AG08395 (cell line): ENCODE measurements at regions not wholly inside any gene's neighbourhood (a gene's known extent, or its start where the extent isn't known, plus 50 kb on each side); places are given as distances from the start of the nearest gene placed in this dataset.

Experiments used
- DNase-seq: peaks from one replicate; pipeline ENCODE4 v3.0.0; 2012; ENCODE audit warnings: mixed read lengths, low spot score

DNA sequence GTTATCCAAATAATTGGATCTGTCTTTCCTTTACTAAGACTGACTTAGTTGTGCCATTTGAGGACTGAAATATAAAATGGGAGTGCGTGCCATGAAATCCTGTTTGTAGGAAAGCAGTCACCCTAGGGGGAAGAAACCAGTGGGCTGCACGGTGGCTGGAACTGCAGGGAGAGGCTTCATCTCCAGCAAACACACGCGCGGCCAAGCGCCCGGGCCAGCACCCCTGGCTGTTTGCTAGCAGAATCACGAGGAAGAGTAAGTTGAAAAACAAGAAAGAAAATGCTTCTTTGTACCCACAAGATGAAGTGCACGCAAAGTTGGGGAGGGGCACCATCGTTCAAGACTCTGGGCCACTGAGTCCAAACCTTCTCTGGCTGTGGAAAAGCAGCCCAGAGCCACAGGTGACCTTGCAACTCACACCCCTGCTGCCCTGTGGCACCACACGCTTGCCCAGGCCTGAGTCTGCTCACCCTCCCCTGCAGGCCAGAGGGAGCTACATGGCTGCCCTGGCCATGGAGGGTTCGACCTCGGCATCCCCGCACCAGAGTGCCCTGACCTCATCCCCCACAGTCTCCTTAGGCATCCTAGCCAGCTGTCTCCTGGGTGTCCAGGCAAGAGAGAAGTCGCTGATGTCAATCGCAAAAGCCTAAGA lies 55.2 kb downstream of the IRX2 start:
- DNase-seq, result no peak

DNA sequence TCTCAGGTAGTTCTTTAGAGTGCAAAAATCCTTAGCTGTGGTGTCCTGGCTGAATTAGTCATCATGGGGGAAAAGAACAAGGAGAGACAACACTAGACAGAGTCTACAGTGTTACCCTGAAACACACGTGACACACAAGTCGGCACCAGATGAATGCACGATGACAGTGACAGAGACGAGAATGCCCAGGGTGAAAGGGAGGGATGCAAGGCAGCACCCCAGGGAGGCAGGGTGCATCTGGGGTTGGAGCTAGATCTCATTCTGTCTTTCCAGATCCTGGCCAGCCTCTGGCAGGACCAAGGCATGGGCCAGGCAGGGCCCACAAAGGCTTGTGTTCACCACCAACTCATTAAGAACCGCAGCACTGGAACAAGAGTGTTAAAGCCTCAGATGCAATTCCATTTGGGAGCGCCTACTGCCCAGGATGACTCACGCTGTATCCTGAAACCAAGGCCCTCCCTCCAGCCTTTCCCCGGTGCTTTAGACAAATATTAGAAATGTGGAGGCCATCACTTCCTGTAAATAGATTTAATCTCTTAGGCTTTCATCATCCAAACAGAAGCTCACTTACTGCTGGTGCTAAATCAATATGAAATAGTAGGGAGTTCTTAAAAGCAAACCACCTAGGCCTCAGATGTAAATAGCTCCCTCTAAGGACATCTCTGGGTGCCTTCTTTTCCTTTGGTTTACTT lies 56.1 kb downstream of the IRX2 start:
- DNase-seq, result no peak

- no peak for DNase-seq
These were observed 59.9 kb downstream of the IRX2 start for GRCh38 chr5:2691530-2691929.

DNA sequence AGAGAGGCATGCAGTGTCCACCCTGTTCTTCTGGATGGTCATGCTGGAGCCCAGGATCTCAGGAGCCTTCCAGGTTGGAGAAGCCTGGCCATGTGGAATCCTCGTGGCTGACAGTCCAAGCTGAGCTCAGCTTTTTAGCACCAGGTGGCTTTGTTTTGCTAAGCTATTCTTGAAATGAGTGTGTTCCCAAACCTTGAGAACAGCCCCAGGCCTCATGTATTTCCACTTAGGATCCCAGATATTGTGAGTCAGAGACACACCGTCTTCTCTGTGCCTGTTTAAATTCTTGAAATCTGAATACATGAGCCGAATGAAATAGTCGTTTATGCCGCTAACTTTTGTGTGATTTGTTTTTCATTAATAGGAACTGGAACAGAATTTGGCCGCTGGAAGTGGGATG lies 61.2 kb downstream of the IRX2 start:
- no peak for DNase-seq

- no peak for DNase-seq
These were observed 62.9 kb downstream of the IRX2 start for GRCh38 chr5:2688586-2688985.

- DNase-seq, result no peak
These were observed 63.7 kb downstream of the IRX2 start for GRCh38 chr5:2687746-2688145.

DNA sequence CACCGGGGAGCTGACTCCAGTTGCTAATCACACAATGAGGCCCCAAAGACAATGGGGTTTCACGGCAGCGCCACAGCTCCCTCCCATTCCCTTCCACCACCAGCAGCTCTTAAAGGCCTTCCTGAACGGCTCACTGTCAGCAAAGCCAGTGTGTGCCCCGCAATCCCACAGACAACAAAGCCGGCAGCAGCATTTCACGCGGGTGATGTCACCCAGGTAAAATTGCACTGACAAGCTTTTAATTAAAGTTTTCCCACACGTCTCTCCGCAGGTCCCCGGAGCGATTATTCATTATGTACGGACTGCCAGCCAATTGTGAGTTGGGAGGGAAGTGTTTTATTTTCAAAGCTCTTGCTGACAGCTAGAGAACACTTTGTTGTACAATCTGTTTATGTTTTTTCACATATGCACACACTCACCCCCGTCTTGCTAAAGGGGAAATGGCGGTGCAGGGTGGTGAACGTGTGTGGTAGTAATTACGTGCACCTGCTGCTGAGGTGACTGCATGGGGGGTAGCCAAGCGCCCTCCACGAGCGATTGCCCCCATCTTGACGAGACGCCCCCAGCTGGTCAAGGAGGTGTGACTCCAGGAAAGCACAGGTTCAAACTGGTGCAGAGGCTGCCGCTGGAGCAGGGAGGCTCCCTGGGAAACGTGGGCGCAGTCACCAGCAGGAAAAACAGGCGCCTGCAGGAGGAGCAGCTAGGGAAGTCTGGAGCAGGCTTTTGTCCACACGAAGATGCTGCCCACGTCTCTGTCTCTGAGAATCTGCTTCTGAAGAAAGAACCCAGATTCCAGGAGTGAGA lies 65.0 kb downstream of the IRX2 start:
- DNase-seq, result no peak

DNA sequence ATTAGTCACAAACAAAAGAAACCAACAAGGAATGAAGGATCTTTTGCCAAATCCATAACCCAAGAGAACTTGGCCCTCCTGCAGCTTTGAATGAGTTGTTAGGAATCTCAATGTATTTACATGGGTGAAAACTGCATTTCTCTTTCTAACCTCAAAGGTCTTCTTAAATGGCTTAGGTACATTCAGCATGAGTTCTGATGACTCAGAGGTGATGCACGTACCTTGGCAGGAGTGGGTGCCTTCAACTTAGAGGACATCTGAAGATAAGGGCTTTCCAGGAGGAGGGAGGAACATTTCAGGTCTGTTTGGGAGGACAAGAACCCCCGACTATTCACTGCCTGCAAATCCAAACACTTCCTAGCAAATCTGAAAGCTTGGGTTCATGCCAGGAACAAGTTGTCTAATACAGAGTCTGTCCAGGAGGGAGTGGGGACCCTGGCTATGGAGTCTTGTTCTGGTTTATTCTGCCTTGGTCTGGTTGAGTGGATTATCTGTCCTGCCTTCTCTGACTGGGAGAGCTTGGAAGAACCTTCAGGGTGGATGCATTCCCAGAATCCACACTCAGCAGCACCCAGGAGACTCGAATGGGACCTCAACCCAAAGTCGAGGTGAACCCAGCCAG lies 65.7 kb downstream of the IRX2 start:
- DNase-seq, result no peak

DNA sequence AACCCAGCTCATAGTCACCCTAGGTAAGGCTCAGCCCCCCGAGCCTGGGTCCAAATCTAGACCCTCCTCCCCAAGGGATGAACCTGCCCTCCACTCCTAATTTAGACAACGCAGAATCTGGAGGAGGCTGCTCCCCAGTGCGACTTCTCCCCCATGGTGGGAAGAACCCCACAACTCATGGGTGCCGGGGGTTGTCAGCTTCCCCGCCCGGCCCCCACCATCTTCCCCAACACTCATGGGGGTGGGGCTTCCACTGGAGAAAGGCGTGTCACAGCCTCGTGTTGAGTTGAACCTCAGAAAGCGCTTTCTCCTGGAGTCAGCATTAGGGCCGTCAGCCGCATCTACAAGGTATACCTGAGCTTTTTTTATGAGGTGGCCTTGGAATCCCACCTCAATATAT lies 66.9 kb downstream of the IRX2 start:
- no peak for DNase-seq

DNA sequence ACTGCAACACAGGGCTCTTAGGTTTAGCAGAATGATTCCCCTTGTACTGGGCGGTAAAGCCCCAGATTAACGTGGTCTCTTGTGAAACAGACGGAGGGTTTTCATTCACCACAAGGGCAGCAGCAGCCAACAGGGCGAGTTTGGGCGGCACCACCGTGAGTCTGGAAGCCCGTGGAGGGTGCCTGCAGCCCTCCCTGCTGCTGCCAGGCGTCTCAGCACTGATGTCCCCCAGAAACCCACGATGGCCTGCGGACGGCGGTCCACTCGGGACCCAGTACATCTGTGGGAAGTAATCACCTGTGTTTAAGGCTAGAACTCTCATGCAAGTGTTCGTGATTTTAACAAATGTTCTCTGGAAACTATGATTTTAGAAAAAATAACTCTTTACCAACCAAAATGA lies 67.8 kb downstream of the IRX2 start:
- no peak for DNase-seq

- no peak for DNase-seq
These were observed 70.0 kb downstream of the IRX2 start for GRCh38 chr5:2681476-2681875.

- DNase-seq, result no peak
These were observed 70.5 kb downstream of the IRX2 start for GRCh38 chr5:2680979-2681378.

DNA sequence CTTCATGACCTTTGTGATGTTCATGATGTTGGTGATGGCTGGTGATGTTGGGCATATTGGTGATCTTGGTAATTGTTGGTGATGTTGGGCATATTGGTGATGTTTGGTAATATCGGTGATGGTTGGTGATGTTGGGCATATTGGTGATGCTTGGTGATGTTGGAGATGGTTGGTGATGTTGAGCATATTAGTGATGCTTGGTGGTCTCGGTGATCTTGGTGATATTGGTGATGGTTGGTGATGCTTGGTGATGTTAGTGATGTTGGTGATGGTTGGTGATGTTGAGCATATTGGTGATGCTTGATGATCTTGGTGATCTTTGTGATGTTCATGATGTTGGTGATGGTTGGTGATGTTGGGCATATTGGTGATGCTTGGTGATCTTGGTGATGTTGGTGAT lies 73.8 kb downstream of the IRX2 start:
- no peak for DNase-seq

GRCh38 chr5:2675548-2675947 lies 75.9 kb downstream of the IRX2 start:
- no peak for DNase-seq

DNA sequence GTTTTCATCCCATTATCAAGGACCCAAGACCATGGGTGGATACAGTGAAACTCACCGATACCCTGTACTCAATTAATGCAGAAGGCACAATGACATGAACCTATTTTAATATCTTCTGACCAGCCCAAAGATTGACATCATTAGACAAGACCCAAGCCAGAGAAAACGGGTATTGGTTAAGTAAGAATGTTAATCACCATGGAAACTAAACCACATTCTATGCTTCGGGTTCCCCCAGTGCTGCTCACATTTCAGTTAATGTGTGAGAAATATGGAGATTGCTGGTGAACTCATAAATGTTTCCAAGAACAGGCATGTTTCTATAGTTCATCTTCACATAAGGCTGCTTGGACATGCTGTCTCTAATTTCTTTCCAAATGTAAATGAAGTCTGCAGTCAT lies 77.0 kb downstream of the IRX2 start:
- DNase-seq, result no peak

DNA sequence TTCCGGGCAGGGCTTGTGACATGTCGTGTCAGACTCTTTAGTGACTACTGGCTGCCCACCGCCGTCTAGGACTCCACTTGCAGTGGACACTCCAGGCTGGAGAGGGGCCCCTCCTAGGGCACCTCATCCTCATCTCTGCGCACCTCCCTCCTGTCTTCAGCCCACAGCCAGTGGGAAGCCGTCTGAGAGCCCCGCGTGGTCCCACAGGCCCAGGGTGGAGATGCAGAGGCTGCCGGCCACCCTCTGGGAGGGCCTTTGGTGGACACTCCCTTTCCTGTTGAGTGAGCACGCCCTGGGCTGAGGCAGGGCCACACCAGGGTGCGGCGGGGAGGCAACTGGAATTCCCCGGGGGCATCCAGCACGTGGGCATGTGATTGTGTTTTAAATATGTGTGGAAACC lies 80.5 kb downstream of the IRX2 start:
- DNase-seq, result no peak

- no peak for DNase-seq
These were observed 81.6 kb downstream of the IRX2 start for GRCh38 chr5:2669913-2670312.

DNA sequence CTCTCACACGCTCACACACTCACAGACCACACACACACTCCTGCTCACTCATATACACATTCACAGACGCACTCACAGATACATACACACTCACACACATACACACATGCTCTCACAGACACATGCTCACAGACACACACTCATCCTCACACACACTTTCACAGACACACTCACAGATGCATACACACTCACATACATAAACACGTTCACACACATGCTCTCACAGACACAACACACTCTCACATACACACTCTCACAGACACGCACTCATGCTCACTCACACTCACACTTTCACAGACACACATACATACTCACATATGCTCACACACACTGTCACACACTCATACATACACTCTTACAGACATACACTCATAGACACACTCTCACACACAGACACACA lies 82.2 kb downstream of the IRX2 start:
- DNase-seq, result no peak

- DNase-seq, result no peak
These were observed 85.4 kb downstream of the IRX2 start for GRCh38 chr5:2666081-2666480.

DNA sequence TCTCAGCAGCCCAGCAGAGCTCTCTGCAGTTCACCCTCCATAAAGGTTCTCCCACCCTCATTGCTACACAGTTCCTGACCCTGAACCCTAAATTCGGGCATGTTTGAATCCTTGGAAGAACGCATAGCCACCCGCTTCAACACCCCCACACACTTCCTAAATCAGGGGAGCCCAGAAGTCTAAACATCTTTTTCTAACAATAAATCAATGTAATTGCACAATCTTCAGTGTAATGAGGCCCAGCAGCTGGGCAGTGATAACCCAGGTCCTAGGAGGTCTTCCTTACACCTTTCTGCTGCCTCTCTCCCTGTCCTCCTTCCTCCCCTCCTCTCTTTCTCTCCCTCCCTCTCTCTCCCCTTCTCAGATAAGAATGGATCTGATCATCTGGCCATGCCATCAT lies 88.0 kb downstream of the IRX2 start:
- no peak for DNase-seq

- DNase-seq, result no peak
These were observed 91.2 kb downstream of the IRX2 start for GRCh38 chr5:2660315-2660714.

DNA sequence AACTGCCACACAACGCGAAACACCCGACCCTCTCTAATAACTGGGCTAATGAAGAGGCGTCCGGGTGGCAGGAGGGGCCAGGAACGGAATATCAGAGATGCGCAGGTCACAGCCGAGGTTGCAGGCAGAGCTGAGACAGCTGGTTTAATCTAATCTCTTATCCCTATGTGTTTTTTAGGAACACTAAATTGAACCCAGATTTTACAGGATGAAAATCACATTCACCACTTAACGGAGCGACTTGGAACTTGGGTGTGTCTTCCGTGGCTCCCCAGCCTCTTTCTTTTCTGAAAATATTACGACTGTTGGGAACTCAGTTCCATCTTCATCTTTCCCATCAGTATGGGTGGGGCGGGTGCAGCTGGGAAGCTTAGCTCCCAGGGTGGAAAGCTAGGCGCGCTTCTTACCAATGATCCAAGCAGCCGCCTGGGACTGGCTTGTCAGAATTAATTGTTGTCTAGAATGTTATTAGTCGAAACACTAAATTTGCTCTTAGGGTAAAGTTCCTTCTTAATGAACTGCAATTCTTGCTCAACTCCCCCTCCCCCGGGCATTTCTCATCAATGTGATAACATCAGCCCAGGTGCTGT lies 92.5 kb downstream of the IRX2 start:
- no peak for DNase-seq

GRCh38 chr5:2658447-2658846 lies 93.0 kb downstream of the IRX2 start:
- DNase-seq, result no peak
